ENCODE measurements at regions not wholly inside any gene's neighbourhood (a gene's known extent, or its start where the extent isn't known, plus 50 kb on each side); places are given as distances from the start of the nearest gene placed in this dataset.

- peak overlapping the region; percentile 99 for H3K27ac Mint-ChIP-seq (ENCODE audit: low read depth, unreplicated experiment)
These were observed 222.6 kb downstream of the ANAPC1 start for GRCh38 chr2:111661286-111661940.

GRCh38 chr2:111662039-111662770, 221.8 kb downstream of the ANAPC1 start:
- H3K27me3 Mint-ChIP-seq (ENCODE audit: insufficient read depth, unreplicated experiment): no peaks in the 10 kb centered on the region
- POLR2A ChIA-PET: interaction anchor here (0.6 to 2.6 kb wide), 7 partner anchors 17 to 44 kb away, joined by 3 to 22 read pairs (median 4); no protein-coding TSS in a partner anchor
- intact Hi-C loops (cut with micrococcal nuclease): loop anchor here (5.0 kb wide), 1 partner anchor 35 kb away; no protein-coding TSS in a partner anchor
- H3K4me3 Mint-ChIP-seq (ENCODE audit: unreplicated experiment): peak overlapping the region; percentile 53
- H3K36me3 Mint-ChIP-seq (ENCODE audit: insufficient read depth, unreplicated experiment): peaks cover 6% of the 10 kb centered on the region
- no TSS peak for BruUV-seq (replicated peaks)
- CTCF ChIA-PET: interaction anchor here (1.1 to 3.8 kb wide), 4 partner anchors 8 to 36 kb away, joined by 4 to 12 read pairs (median 5); no protein-coding TSS in a partner anchor
- H3K9me3 Mint-ChIP-seq (ENCODE audit: unreplicated experiment): no peaks in the 10 kb centered on the region
- DNase-seq (ENCODE audit: unreplicated experiment): peak; percentile 67
- peak overlapping the region; percentile 99 for H3K27ac Mint-ChIP-seq (ENCODE audit: low read depth, unreplicated experiment)
- H3K4me1 Mint-ChIP-seq (ENCODE audit: insufficient read depth, unreplicated experiment): peaks cover 47% of the 10 kb centered on the region
- TF ChIP-seq CTCF (IDR thresholded peaks at IDR 0.05; ENCODE audit: unreplicated experiment): no peak

More at GRCh38 chr2:111661286-111661940, 222.6 kb downstream of the ANAPC1 start:
- no peaks in the 10 kb centered on the region for H3K27me3 Mint-ChIP-seq (ENCODE audit: insufficient read depth, unreplicated experiment)
- no peaks in the 10 kb centered on the region for H3K9me3 Mint-ChIP-seq (ENCODE audit: unreplicated experiment)
- BruUV-seq (replicated peaks): no TSS peak
- peaks cover 50% of the 10 kb centered on the region for H3K4me1 Mint-ChIP-seq (ENCODE audit: insufficient read depth, unreplicated experiment)
- no peak for TF ChIP-seq CTCF (IDR thresholded peaks at IDR 0.05; ENCODE audit: unreplicated experiment)
- intact Hi-C loops (cut with micrococcal nuclease): loop anchor here (5.0 kb wide), 1 partner anchor 34 kb away; no protein-coding TSS in a partner anchor
- ChIA-PET CTCF (interaction anchor here (0.9 to 3.8 kb wide), 3 partner anchors 8 to 37 kb away, joined by 3 to 12 read pairs (median 4); no protein-coding TSS in a partner anchor), POLR2A (interaction anchor here (1.6 to 4.0 kb wide), 7 partner anchors 18 to 38 kb away, joined by 4 to 44 read pairs (median 22); no protein-coding TSS in a partner anchor)
- peaks cover 4% of the 10 kb centered on the region for H3K36me3 Mint-ChIP-seq (ENCODE audit: insufficient read depth, unreplicated experiment)
- DNase-seq (ENCODE audit: unreplicated experiment): no peak
- no peak overlapping the region for H3K4me3 Mint-ChIP-seq (ENCODE audit: unreplicated experiment)

- BruUV-seq (replicated peaks): TSS peak; percentile 62
- DNase-seq (ENCODE audit: unreplicated experiment): peak; percentile 80
- peaks cover 10% of the 10 kb centered on the region for H3K36me3 Mint-ChIP-seq (ENCODE audit: insufficient read depth, unreplicated experiment)
- ChIA-PET CTCF (interaction anchor here (0.6 to 1.4 kb wide), 4 partner anchors 14 to 39 kb away, joined by 3 to 6 read pairs (median 4); no protein-coding TSS in a partner anchor), POLR2A (interaction anchor here (0.6 to 2.6 kb wide), 7 partner anchors 17 to 45 kb away, joined by 3 to 22 read pairs (median 4); no protein-coding TSS in a partner anchor)
- H3K4me1 Mint-ChIP-seq (ENCODE audit: insufficient read depth, unreplicated experiment): peaks cover 43% of the 10 kb centered on the region
- H3K9me3 Mint-ChIP-seq (ENCODE audit: unreplicated experiment): no peaks in the 10 kb centered on the region
- H3K27ac Mint-ChIP-seq (ENCODE audit: low read depth, unreplicated experiment): peak overlapping the region; percentile 99
- intact Hi-C loops (cut with micrococcal nuclease): loop anchor here (5.0 kb wide), 1 partner anchor 36 kb away; no protein-coding TSS in a partner anchor
- no peaks in the 10 kb centered on the region for H3K27me3 Mint-ChIP-seq (ENCODE audit: insufficient read depth, unreplicated experiment)
- TF ChIP-seq CTCF (IDR thresholded peaks at IDR 0.05; ENCODE audit: unreplicated experiment): no peak
- H3K4me3 Mint-ChIP-seq (ENCODE audit: unreplicated experiment): peak overlapping the region; percentile 53
These were observed 221.1 kb downstream of the ANAPC1 start for GRCh38 chr2:111662771-111663470.

All from MCF 10A (cell line).